ENCODE measurements at regions not wholly inside any gene's neighbourhood (a gene's known extent, or its start where the extent isn't known, plus 50 kb on each side); places are given as distances from the start of the nearest gene placed in this dataset.

DNA sequence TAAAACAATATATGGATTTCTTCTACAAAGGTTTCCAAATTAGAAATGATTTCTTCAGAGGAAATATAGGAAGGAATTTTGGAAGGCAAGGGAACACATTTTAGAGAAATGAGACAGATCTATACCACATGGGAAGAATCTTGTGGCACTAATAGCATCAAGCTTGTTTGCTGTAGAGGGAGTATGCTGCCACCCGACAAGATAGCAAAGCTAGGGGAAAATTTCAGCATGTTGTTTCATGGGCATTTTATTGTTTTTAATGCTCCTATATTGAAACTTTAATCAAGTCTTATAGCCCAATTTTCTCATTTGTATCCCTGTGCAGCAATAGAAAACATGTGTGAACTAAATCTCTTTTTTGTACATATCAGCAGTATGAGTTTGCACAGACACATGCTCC is 551.7 kb upstream of the INTU start:
- ATAC-seq = no peak
- TF ChIP-seq ESRRG (CRISPR knock-in tag; IDR thresholded peaks at IDR 0.05) (no peak), RARB (CRISPR knock-in tag; IDR thresholded peaks at IDR 0.05) (no peak), PPARA (CRISPR knock-in tag; IDR thresholded peaks at IDR 0.05; ENCODE audit: borderline replicate concordance) (no peak), SNAI2 (CRISPR knock-in tag; IDR thresholded peaks at IDR 0.05) (no peak), OSR1 (CRISPR knock-in tag; IDR thresholded peaks at IDR 0.05) (no peak), TOX (CRISPR knock-in tag; IDR thresholded peaks at IDR 0.05; ENCODE audit: borderline replicate concordance) (no peak)
- TF ChIP-seq, protein P1, sequence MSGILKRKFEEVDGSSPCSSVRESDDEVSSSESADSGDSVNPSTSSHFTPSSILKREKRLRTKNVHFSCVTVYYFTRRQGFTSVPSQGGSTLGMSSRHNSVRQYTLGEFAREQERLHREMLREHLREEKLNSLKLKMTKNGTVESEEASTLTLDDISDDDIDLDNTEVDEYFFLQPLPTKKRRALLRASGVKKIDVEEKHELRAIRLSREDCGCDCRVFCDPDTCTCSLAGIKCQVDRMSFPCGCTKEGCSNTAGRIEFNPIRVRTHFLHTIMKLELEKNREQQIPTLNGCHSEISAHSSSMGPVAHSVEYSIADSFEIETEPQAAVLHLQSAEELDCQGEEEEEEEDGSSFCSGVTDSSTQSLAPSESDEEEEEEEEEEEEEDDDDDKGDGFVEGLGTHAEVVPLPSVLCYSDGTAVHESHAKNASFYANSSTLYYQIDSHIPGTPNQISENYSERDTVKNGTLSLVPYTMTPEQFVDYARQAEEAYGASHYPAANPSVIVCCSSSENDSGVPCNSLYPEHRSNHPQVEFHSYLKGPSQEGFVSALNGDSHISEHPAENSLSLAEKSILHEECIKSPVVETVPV (CRISPR knock-in tag; IDR thresholded peaks at IDR 0.05) = no peak
- TF ChIP-seq, protein P2, sequence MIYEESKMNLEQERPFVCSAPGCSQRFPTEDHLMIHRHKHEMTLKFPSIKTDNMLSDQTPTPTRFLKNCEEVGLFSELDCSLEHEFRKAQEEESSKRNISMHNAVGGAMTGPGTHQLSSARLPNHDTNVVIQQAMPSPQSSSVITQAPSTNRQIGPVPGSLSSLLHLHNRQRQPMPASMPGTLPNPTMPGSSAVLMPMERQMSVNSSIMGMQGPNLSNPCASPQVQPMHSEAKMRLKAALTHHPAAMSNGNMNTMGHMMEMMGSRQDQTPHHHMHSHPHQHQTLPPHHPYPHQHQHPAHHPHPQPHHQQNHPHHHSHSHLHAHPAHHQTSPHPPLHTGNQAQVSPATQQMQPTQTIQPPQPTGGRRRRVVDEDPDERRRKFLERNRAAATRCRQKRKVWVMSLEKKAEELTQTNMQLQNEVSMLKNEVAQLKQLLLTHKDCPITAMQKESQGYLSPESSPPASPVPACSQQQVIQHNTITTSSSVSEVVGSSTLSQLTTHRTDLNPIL (CRISPR knock-in tag; IDR thresholded peaks at IDR 0.05; ENCODE audit: low read depth) = no peak
- TF ChIP-seq, protein P3, sequence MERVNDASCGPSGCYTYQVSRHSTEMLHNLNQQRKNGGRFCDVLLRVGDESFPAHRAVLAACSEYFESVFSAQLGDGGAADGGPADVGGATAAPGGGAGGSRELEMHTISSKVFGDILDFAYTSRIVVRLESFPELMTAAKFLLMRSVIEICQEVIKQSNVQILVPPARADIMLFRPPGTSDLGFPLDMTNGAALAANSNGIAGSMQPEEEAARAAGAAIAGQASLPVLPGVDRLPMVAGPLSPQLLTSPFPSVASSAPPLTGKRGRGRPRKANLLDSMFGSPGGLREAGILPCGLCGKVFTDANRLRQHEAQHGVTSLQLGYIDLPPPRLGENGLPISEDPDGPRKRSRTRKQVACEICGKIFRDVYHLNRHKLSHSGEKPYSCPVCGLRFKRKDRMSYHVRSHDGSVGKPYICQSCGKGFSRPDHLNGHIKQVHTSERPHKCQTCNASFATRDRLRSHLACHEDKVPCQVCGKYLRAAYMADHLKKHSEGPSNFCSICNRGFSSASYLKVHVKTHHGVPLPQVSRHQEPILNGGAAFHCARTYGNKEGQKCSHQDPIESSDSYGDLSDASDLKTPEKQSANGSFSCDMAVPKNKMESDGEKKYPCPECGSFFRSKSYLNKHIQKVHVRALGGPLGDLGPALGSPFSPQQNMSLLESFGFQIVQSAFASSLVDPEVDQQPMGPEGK (CRISPR knock-in tag; IDR thresholded peaks at IDR 0.05; ENCODE audit: borderline replicate concordance) = no peak

DNA sequence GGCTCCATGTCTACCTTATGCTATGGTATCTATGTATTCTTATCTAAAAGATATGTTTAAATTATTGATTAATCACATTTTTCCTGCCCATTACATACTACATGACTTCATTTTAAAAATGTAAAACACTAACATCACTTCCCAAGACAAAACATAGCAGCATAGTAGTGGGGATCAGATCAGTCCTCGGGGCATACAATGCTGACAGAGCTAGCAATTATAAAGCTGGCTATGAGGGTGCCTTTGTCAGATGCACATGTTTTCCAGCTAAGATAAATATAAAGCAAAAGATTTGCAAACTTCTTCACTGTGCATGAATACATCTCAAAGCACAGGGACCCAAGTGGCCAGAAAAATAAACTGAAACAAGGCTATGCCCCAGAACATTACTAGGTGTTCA is 549.8 kb upstream of the INTU start:
- ATAC-seq = no peak
- TF ChIP-seq GLIS3 (CRISPR knock-in tag; IDR thresholded peaks at IDR 0.05) = no peak
- no peak for TF ChIP-seq CSDC2 (CRISPR knock-in tag; IDR thresholded peaks at IDR 0.05)
- TF ChIP-seq ISL1 (CRISPR knock-in tag; IDR thresholded peaks at IDR 0.05) = no peak
- no peak for TF ChIP-seq RARB (CRISPR knock-in tag; IDR thresholded peaks at IDR 0.05)

DNA sequence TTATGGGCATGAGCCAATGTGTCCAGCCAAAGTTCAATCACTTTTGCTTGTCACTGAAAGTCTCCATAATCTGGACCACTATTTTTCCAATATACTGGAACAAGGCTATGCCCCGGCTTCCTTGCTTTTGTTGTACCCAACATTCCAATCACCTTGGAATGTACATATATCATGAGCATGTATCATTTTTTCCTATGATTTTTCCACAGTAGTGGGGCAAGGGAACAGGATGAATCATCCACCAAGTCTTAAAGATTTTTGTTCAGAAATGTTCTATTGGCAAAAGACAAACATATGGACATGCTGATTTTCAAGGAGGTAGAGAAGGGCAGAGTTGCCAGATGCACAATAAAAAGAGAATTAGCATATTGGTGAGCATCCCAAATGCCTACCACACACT is 548.1 kb upstream of the INTU start:
- no peak for ATAC-seq
- no peak for TF ChIP-seq ZNF70 (CRISPR knock-in tag; IDR thresholded peaks at IDR 0.05)
- TF ChIP-seq ZNF565 (CRISPR knock-in tag; conservative IDR thresholded peaks at IDR 0.05; ENCODE audit: low read depth) = no peak
- no peak for TF ChIP-seq PPARA (CRISPR knock-in tag; IDR thresholded peaks at IDR 0.05; ENCODE audit: borderline replicate concordance)
- no peak for TF ChIP-seq CSDC2 (CRISPR knock-in tag; IDR thresholded peaks at IDR 0.05)
- no peak for TF ChIP-seq ZFP30 (CRISPR knock-in tag; IDR thresholded peaks at IDR 0.05)
- TF ChIP-seq ZC3H10 (CRISPR knock-in tag; IDR thresholded peaks at IDR 0.05) = no peak
- TF ChIP-seq OSR1 (CRISPR knock-in tag; IDR thresholded peaks at IDR 0.05) = no peak
- no peak for TF ChIP-seq SNAI2 (CRISPR knock-in tag; IDR thresholded peaks at IDR 0.05)
- TF ChIP-seq, protein P1 (CRISPR knock-in tag; IDR thresholded peaks at IDR 0.05) = no peak
- TF ChIP-seq BACH2 (CRISPR knock-in tag; IDR thresholded peaks at IDR 0.05; ENCODE audit: borderline replicate concordance) = no peak
- TF ChIP-seq ZFP3 (CRISPR knock-in tag; IDR thresholded peaks at IDR 0.05) = no peak
- TF ChIP-seq RARB (CRISPR knock-in tag; IDR thresholded peaks at IDR 0.05) = no peak
- TF ChIP-seq, protein P4, sequence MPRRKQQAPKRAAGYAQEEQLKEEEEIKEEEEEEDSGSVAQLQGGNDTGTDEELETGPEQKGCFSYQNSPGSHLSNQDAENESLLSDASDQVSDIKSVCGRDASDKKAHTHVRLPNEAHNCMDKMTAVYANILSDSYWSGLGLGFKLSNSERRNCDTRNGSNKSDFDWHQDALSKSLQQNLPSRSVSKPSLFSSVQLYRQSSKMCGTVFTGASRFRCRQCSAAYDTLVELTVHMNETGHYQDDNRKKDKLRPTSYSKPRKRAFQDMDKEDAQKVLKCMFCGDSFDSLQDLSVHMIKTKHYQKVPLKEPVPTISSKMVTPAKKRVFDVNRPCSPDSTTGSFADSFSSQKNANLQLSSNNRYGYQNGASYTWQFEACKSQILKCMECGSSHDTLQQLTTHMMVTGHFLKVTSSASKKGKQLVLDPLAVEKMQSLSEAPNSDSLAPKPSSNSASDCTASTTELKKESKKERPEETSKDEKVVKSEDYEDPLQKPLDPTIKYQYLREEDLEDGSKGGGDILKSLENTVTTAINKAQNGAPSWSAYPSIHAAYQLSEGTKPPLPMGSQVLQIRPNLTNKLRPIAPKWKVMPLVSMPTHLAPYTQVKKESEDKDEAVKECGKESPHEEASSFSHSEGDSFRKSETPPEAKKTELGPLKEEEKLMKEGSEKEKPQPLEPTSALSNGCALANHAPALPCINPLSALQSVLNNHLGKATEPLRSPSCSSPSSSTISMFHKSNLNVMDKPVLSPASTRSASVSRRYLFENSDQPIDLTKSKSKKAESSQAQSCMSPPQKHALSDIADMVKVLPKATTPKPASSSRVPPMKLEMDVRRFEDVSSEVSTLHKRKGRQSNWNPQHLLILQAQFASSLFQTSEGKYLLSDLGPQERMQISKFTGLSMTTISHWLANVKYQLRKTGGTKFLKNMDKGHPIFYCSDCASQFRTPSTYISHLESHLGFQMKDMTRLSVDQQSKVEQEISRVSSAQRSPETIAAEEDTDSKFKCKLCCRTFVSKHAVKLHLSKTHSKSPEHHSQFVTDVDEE (CRISPR knock-in tag; IDR thresholded peaks at IDR 0.05) = no peak

DNA sequence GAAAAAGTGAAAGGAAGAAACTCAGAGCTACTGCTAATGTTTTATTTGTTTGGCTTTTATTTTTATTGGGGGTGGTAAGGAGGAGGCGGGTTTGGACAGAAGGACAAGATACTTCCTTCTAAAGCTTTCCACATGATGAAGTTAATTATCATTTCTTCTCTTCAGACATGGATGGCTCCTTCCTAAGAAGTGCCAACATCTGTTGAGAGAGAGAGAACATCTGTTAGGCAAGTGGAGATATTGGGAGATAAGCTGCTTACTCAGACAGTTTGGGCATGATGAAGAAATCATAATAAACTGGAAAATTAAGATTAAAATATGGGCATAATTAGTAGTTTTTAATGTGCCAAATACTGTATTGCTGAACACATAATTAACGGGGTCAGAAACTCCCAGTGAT is 535.7 kb upstream of the INTU start:
- ATAC-seq = no peak
- no peak for TF ChIP-seq TOX (CRISPR knock-in tag; IDR thresholded peaks at IDR 0.05; ENCODE audit: borderline replicate concordance)
- TF ChIP-seq CSDC2 (CRISPR knock-in tag; IDR thresholded peaks at IDR 0.05) = no peak
- no peak for TF ChIP-seq ARNTL (CRISPR knock-in tag; IDR thresholded peaks at IDR 0.05; ENCODE audit: borderline replicate concordance, low read depth)
- TF ChIP-seq ZC3H10 (CRISPR knock-in tag; IDR thresholded peaks at IDR 0.05) = no peak
- no peak for TF ChIP-seq ZFP3 (CRISPR knock-in tag; IDR thresholded peaks at IDR 0.05)
- TF ChIP-seq, protein P4 (CRISPR knock-in tag; IDR thresholded peaks at IDR 0.05) = no peak
- no peak for TF ChIP-seq SNAI2 (CRISPR knock-in tag; IDR thresholded peaks at IDR 0.05)
- TF ChIP-seq ZNF565 (CRISPR knock-in tag; conservative IDR thresholded peaks at IDR 0.05; ENCODE audit: low read depth) = no peak
- TF ChIP-seq ESRRG (CRISPR knock-in tag; IDR thresholded peaks at IDR 0.05) = no peak
- TF ChIP-seq TCF4 (CRISPR knock-in tag; IDR thresholded peaks at IDR 0.05; ENCODE audit: borderline replicate concordance) = no peak
- TF ChIP-seq, protein P3 (CRISPR knock-in tag; IDR thresholded peaks at IDR 0.05; ENCODE audit: borderline replicate concordance) = no peak
